ENCODE measurements at regions not wholly inside any gene's neighbourhood (a gene's known extent, or its start where the extent isn't known, plus 50 kb on each side); places are given as distances from the start of the nearest gene placed in this dataset.

- Histone ChIP-seq H3K79me1 (ENCODE audit: low read depth in 1 of 2, low read length in 2 of 2) (no peaks in the 10 kb centered on the region), H3K23ac (ENCODE audit: low read depth, low read length) (no peak overlapping the region), H2AFZ (replicated peaks; ENCODE audit: low read length, poor library complexity) (no peak overlapping the region), H3K4me1 (ENCODE audit: control insufficient read depth, insufficient read depth, low read length) (no peaks in the 10 kb centered on the region), H3K4me3 (ENCODE audit: insufficient read depth, low read depth, low read length) (no peak overlapping the region), H3K18ac (ENCODE audit: low read depth, low read length) (no peak overlapping the region), H2BK5ac (ENCODE audit: low read depth, low read length, poor library complexity, severe bottlenecking) (no peak overlapping the region), H2AK5ac (ENCODE audit: low read depth, low read length) (no peak overlapping the region), H3K36me3 (ENCODE audit: control insufficient read depth, insufficient read depth, low read length) (no peaks in the 10 kb centered on the region), H2BK120ac (ENCODE audit: low read depth, low read length) (no peak overlapping the region), H4K5ac (ENCODE audit: low read depth, low read length) (no peak overlapping the region), H2BK15ac (ENCODE audit: low read depth, low read length) (no peak overlapping the region), H3K27ac (ENCODE audit: insufficient read depth, low read length) (no peak overlapping the region), H3K4ac (ENCODE audit: low read depth, low read length) (no peak overlapping the region), H4K8ac (ENCODE audit: low read depth in 2 of 2, low read length in 2 of 2) (no peak overlapping the region), H3K14ac (replicated peaks; ENCODE audit: low read depth, low read length) (no peak overlapping the region), H2AK9ac (replicated peaks; ENCODE audit: low read depth, low read length, poor library complexity) (no peak overlapping the region), H3K9me3 (ENCODE audit: control insufficient read depth, insufficient read depth, low read length) (peaks cover 43% of the 10 kb centered on the region), H3K27me3 (ENCODE audit: control insufficient read depth, insufficient read depth, low read length) (no peaks in the 10 kb centered on the region), H4K91ac (ENCODE audit: insufficient read depth, low read depth, low read length) (no peak overlapping the region), H3K9me1 (ENCODE audit: insufficient read depth, low read length) (no peaks in the 10 kb centered on the region), H3K4me2 (ENCODE audit: low read depth, low read length) (no peak overlapping the region), H2BK20ac (ENCODE audit: low read depth, low read length) (no peak overlapping the region), H3K56ac (ENCODE audit: extremely low read depth, insufficient read depth, low read length) (no peak overlapping the region), H4K20me1 (ENCODE audit: insufficient read depth, low read length) (no peaks in the 10 kb centered on the region), H3K9ac (ENCODE audit: low read depth, low read length) (no peak overlapping the region)
- ATAC-seq (ENCODE audit: low read depth) (no peak), DNase-seq (no peak)
- no TSS peak for BruUV-seq (replicated peaks)
- POLR2A ChIA-PET (ENCODE audit: unreplicated experiment), result no interaction called here
- TF ChIP-seq RAD21 (IDR thresholded peaks at IDR 0.05; ENCODE audit: low read length) (no peak), MAZ (IDR thresholded peaks at IDR 0.05; ENCODE audit: borderline replicate concordance, low read depth, low read length) (no peak), POLR2A (IDR thresholded peaks at IDR 0.05; ENCODE audit: low read depth, low read length) (no peak), CHD1 (IDR thresholded peaks at IDR 0.05; ENCODE audit: low read depth, low read length) (no peak), FOS (IDR thresholded peaks at IDR 0.05; ENCODE audit: low read depth, low read length) (no peak), BHLHE40 (IDR thresholded peaks at IDR 0.05; ENCODE audit: low read depth, low read length) (no peak), RCOR1 (IDR thresholded peaks at IDR 0.05; ENCODE audit: insufficient replicate concordance, low read length) (no peak), MAFK (IDR thresholded peaks at IDR 0.05; ENCODE audit: low read depth, low read length) (no peak), MXI1 (IDR thresholded peaks at IDR 0.05; ENCODE audit: borderline replicate concordance, low read depth, low read length) (no peak)
- CTCF ChIA-PET, result no interaction called here
- dilution Hi-C loops (cut with HindIII; ENCODE audit: low sequenced_read_pairs, unreplicated experiment), result no loop called here
- no CpG with 5 or more reads among the region's 3 CpGs for WGBS, 2 experiments (ENCODE audit: extremely low coverage in 2 of 2, insufficient read length in 1 of 2)
- in situ Hi-C loops (cut with MboI; ENCODE audit: low sequenced_read_pairs), result no loop called here
- intact Hi-C loops (cut with micrococcal nuclease), result no loop called here
Observed at GRCh38 chr2:89841476-89841840, 1150.0 kb downstream of the RPIA start.
